Liver (tissue), 8 donors: ENCODE measurements at regions not wholly inside any gene's neighbourhood (a gene's known extent, or its start where the extent isn't known, plus 50 kb on each side); places are given as distances from the start of the nearest gene placed in this dataset.

Experiments used
- DNase-seq: peaks from one replicate; pipeline ENCODE4 v3.0.0-alpha.2; 2017; ENCODE audit warnings: low spot score
- H3K27ac ChIP-seq, 2 donors: one replicate each; pipeline ENCODE4 v1.7.0; 2013; ENCODE audit warnings: inconsistent platforms in 2 of 2, low read length in 2 of 2, control low read depth in 1 of 2, low read depth in 1 of 2, mild to moderate bottlenecking in 1 of 2
- H3K27me3 ChIP-seq, 4 donors: one replicate each; pipeline versions ENCODE4 v1.6.1 to v1.7.0; 2013; ENCODE audit warnings: low read length in 3 of 4, inconsistent platforms in 1 of 4, mild to moderate bottlenecking in 1 of 4, moderate library complexity in 1 of 4; ENCODE audit not compliant: control insufficient read depth in 4 of 4, insufficient read depth in 4 of 4
- H3K36me3 ChIP-seq, 4 donors: one replicate each; pipeline versions ENCODE4 v1.6.1 to v1.7.0; 2013; ENCODE audit warnings: low read length in 3 of 4, mild to moderate bottlenecking in 3 of 4, low read depth in 1 of 4, moderate library complexity in 1 of 4; ENCODE audit not compliant: control insufficient read depth in 4 of 4, insufficient read depth in 3 of 4
- H3K4me1 ChIP-seq, 4 donors: one replicate each; pipeline versions ENCODE4 v1.6.1 to v1.7.0; 2013; ENCODE audit warnings: low read length in 3 of 4, mild to moderate bottlenecking in 3 of 4, moderate library complexity in 1 of 4; ENCODE audit not compliant: control insufficient read depth in 4 of 4, insufficient read depth in 4 of 4
- H3K4me3 ChIP-seq, 3 donors: one replicate each; pipeline versions ENCODE4 v1.6.1 to v1.7.0; 2013; ENCODE audit warnings: low read length in 3 of 3, control low read depth in 1 of 3, low read depth in 1 of 3, mild to moderate bottlenecking in 1 of 3
- H3K9ac ChIP-seq, 2 donors: one replicate each; pipeline ENCODE4 v1.7.0; 2013; ENCODE audit warnings: low read length in 2 of 2, mild to moderate bottlenecking in 2 of 2, moderate library complexity in 2 of 2, control low read depth in 1 of 2, low read depth in 1 of 2
- H3K9me3 ChIP-seq, 4 donors: one replicate each; pipeline versions ENCODE4 v1.6.1 to v1.7.0; 2013; ENCODE audit warnings: low read length in 3 of 4; ENCODE audit not compliant: control insufficient read depth in 4 of 4
- ATF3 ChIP-seq: IDR thresholded peaks from 2 replicates; pipeline ENCODE4 v1.6.1; 2016; ENCODE audit warnings: antibody characterized with exemption
- FOXA1 ChIP-seq: IDR thresholded peaks from 2 replicates; pipeline ENCODE4 v1.6.1; 2016; ENCODE audit warnings: antibody characterized with exemption
- FOXA2 ChIP-seq: IDR thresholded peaks from 2 replicates; pipeline ENCODE4 v1.6.1; 2016; ENCODE audit warnings: antibody characterized with exemption
- GABPA ChIP-seq, 2 donors: IDR thresholded peaks in 1 of 2; conservative IDR thresholded peaks in 1 of 2; 2 replicates each; pipeline ENCODE4 v1.6.1; 2016; ENCODE audit warnings: antibody characterized with exemption in 2 of 2, mild to moderate bottlenecking in 1 of 2, moderate library complexity in 1 of 2
- HNF4A ChIP-seq, 2 donors: conservative IDR thresholded peaks; 2 replicates each; pipeline ENCODE4 v1.6.1; 2016; ENCODE audit warnings: antibody characterized with exemption in 2 of 2, mild to moderate bottlenecking in 2 of 2
- HNF4G ChIP-seq: IDR thresholded peaks from 2 replicates; pipeline ENCODE4 v1.6.1; 2016; ENCODE audit warnings: antibody characterized with exemption
- JUND ChIP-seq, 2 donors: IDR thresholded peaks; 2 replicates each; pipeline ENCODE4 v1.6.1; 2016; ENCODE audit warnings: antibody characterized with exemption in 2 of 2
- MAX ChIP-seq: IDR thresholded peaks from 2 replicates; pipeline ENCODE4 v1.6.1; 2016; ENCODE audit warnings: antibody characterized with exemption
- NR2F2 ChIP-seq: IDR thresholded peaks from 2 replicates; pipeline ENCODE4 v1.6.1; 2016; ENCODE audit warnings: antibody characterized with exemption
- RAD21 ChIP-seq, 2 donors: IDR thresholded peaks; 2 replicates each; pipeline ENCODE4 v1.6.1; 2016; ENCODE audit warnings: antibody characterized with exemption in 2 of 2, mild to moderate bottlenecking in 2 of 2
- REST ChIP-seq: IDR thresholded peaks from 2 replicates; pipeline ENCODE4 v1.6.1; 2016; ENCODE audit warnings: antibody characterized with exemption, mild to moderate bottlenecking
- RXRA ChIP-seq, 2 donors: IDR thresholded peaks; 2 replicates each; pipeline ENCODE4 v1.6.1; 2017 to 2018; ENCODE audit warnings: antibody characterized with exemption in 2 of 2, mild to moderate bottlenecking in 1 of 2
- SP1 ChIP-seq: IDR thresholded peaks from 2 replicates; pipeline ENCODE4 v1.6.1; 2018; ENCODE audit warnings: antibody characterized with exemption, mild to moderate bottlenecking
- TAF1 ChIP-seq: conservative IDR thresholded peaks from 2 replicates; pipeline ENCODE4 v1.6.1; 2016; ENCODE audit warnings: antibody characterized with exemption, mild to moderate bottlenecking
- YY1 ChIP-seq: IDR thresholded peaks from 2 replicates; pipeline ENCODE4 v1.6.1; 2016; ENCODE audit warnings: antibody characterized with exemption, mild to moderate bottlenecking
- WGBS: extraction: QIAGEN DNeasy Blood & Tissue Kit; methylation state at CpG from one replicate; pipeline ENCODE4 v1.1.7; 2013; 5-methylcytosine and 5-hydroxymethylcytosine counted together
- TF ChIP-seq, protein P1 (sequence below): IDR thresholded peaks from 2 replicates; pipeline ENCODE4 v1.6.1; 2016; ENCODE audit warnings: antibody characterized with exemption
- TF ChIP-seq, protein P2 (sequence below): fragments of 150-350 bp; IDR thresholded peaks from 2 replicates; pipeline ENCODE4 v1.5.1; 2017; ENCODE audit warnings: improper control_type of control experiment, low read depth, low read length; ENCODE audit not compliant: missing input control
- donor health status: healthy.
- donor health status: healthy.
- donor health status: healthy.
- donor health status: healthy.
- donor health status: healthy.

- Histone ChIP-seq H3K9me3 (no peaks in the 10 kb centered on the region), H3K27ac (no peak overlapping the region), H3K27me3 (no peaks in the 10 kb centered on the region), H3K4me3 (no peak overlapping the region), H3K4me1 (no peaks in the 10 kb centered on the region), H3K36me3 (no peaks in the 10 kb centered on the region), H3K9ac (no peak overlapping the region)
- WGBS = 90% methylated on average over 3 of the region's 3 CpGs
- TF ChIP-seq, protein P1, sequence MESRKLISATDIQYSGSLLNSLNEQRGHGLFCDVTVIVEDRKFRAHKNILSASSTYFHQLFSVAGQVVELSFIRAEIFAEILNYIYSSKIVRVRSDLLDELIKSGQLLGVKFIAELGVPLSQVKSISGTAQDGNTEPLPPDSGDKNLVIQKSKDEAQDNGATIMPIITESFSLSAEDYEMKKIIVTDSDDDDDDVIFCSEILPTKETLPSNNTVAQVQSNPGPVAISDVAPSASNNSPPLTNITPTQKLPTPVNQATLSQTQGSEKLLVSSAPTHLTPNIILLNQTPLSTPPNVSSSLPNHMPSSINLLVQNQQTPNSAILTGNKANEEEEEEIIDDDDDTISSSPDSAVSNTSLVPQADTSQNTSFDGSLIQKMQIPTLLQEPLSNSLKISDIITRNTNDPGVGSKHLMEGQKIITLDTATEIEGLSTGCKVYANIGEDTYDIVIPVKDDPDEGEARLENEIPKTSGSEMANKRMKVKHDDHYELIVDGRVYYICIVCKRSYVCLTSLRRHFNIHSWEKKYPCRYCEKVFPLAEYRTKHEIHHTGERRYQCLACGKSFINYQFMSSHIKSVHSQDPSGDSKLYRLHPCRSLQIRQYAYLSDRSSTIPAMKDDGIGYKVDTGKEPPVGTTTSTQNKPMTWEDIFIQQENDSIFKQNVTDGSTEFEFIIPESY = no peak
- DNase-seq = no peak
These were observed 489.8 kb upstream of the GHITM start for GRCh38 chr10:83649471-83649870.

DNA sequence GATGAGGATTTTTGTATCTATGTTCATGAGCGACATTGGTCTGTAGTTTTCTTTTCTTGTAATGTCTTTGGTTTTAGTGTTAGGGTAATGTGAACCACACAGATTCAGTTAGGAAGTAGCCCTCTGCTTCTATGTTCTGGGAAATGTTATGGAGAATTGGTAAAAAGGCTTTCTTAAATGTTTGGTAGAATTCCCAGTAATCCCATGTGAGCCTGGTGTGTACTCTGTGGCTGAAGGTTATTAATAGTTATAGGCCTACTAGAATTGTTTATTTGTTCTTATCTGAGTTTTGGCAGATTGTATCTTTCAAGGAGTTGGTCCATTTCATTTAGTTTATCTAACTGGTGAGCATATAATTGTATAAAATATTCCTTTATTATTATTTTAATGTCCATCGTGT lies 484.6 kb upstream of the GHITM start:
- 93% methylated on average over 2 of the region's 2 CpGs for whole genome bisulfite sequencing

More for the DNA sequence above, 484.6 kb upstream of the GHITM start:
- TF ChIP-seq RAD21 (IDR thresholded peaks at IDR 0.05) (no peak), YY1 (no peak), REST (no peak), FOXA2 (no peak), NR2F2 (no peak), ATF3 (no peak), GABPA (IDR thresholded peaks at IDR 0.05 in 1 of 2, conservative IDR thresholded peaks at IDR 0.05 in 1 of 2) (no peak), RXRA (IDR thresholded peaks at IDR 0.05) (no peak), MAX (no peak), HNF4G (no peak), TAF1 (no peak), JUND (IDR thresholded peaks at IDR 0.05) (no peak), FOXA1 (no peak), SP1 (no peak), HNF4A (conservative IDR thresholded peaks at IDR 0.05) (no peak)
- TF ChIP-seq, protein P1 = no peak
- TF ChIP-seq, protein P2, sequence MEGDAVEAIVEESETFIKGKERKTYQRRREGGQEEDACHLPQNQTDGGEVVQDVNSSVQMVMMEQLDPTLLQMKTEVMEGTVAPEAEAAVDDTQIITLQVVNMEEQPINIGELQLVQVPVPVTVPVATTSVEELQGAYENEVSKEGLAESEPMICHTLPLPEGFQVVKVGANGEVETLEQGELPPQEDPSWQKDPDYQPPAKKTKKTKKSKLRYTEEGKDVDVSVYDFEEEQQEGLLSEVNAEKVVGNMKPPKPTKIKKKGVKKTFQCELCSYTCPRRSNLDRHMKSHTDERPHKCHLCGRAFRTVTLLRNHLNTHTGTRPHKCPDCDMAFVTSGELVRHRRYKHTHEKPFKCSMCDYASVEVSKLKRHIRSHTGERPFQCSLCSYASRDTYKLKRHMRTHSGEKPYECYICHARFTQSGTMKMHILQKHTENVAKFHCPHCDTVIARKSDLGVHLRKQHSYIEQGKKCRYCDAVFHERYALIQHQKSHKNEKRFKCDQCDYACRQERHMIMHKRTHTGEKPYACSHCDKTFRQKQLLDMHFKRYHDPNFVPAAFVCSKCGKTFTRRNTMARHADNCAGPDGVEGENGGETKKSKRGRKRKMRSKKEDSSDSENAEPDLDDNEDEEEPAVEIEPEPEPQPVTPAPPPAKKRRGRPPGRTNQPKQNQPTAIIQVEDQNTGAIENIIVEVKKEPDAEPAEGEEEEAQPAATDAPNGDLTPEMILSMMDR = no peak
- Histone ChIP-seq H3K27ac (no peak overlapping the region), H3K36me3 (no peaks in the 10 kb centered on the region), H3K9me3 (no peaks in the 10 kb centered on the region), H3K4me1 (no peaks in the 10 kb centered on the region), H3K9ac (no peak overlapping the region), H3K4me3 (no peak overlapping the region), H3K27me3 (no peaks in the 10 kb centered on the region)
- no peak for DNase-seq
